ENCODE measurements at regions not wholly inside any gene's neighbourhood (a gene's known extent, or its start where the extent isn't known, plus 50 kb on each side); places are given as distances from the start of the nearest gene placed in this dataset.
"Not testable (repeated sequence)": the region's sequence is repeated elsewhere in the genome, so short reads cannot be mapped to it uniquely, and the experiment has no call there.

DNA sequence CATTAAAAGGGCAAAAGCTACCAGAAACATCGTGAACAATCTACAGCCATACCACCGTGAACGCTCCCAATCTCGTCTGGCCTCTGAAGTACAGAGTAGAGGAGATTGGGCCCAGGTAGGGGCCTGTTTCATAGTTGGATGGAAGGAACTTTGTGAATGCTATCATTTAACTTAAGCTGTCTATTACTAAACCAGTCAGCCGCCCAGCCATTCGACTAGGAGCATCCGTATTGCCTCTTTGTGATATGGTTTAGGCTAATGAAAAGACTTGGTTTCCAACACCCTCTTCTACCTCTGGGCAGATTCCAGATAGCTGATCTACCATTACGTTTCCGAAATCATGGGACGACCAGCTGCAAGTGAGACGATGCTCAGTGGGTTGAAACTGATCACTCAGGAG is 54.0 kb upstream of the TBL1X start:
- H3K9me1 ChIP-seq (ENCODE audit: insufficient read depth, low read length); H2AK9ac ChIP-seq (replicated peaks; ENCODE audit: low read depth, low read length, poor library complexity); H2BK15ac ChIP-seq (ENCODE audit: low read depth, low read length); H2BK20ac ChIP-seq (ENCODE audit: low read depth, low read length); H3K4me1 ChIP-seq (ENCODE audit: control insufficient read depth, insufficient read depth, low read length); H2AFZ ChIP-seq (replicated peaks; ENCODE audit: low read length, poor library complexity); H2BK120ac ChIP-seq (ENCODE audit: low read depth, low read length); in situ Hi-C loops (cut with MboI; ENCODE audit: low sequenced_read_pairs); intact Hi-C loops (cut with micrococcal nuclease); H4K5ac ChIP-seq (ENCODE audit: low read depth, low read length); H3K4ac ChIP-seq (ENCODE audit: low read depth, low read length); H3K14ac ChIP-seq (replicated peaks; ENCODE audit: low read depth, low read length); H3K56ac ChIP-seq (ENCODE audit: extremely low read depth, insufficient read depth, low read length); H4K8ac ChIP-seq (ENCODE audit: low read depth in 2 of 2, low read length in 2 of 2); BruUV-seq (replicated peaks); H3K27me3 ChIP-seq (ENCODE audit: control insufficient read depth, insufficient read depth, low read length); H3K4me2 ChIP-seq (ENCODE audit: low read depth, low read length); ATAC-seq (ENCODE audit: low read depth); H3K79me1 ChIP-seq (ENCODE audit: low read depth in 1 of 2, low read length in 2 of 2); H2AK5ac ChIP-seq (ENCODE audit: low read depth, low read length); H3K4me3 ChIP-seq (ENCODE audit: insufficient read depth, low read depth, low read length); H3K18ac ChIP-seq (ENCODE audit: low read depth, low read length); POLR2A ChIA-PET (ENCODE audit: unreplicated experiment); H4K20me1 ChIP-seq (ENCODE audit: insufficient read depth, low read length); dilution Hi-C loops (cut with HindIII; ENCODE audit: low sequenced_read_pairs, unreplicated experiment); CTCF ChIA-PET; DNase-seq; H3K9ac ChIP-seq (ENCODE audit: low read depth, low read length); H3K23ac ChIP-seq (ENCODE audit: low read depth, low read length); H4K91ac ChIP-seq (ENCODE audit: insufficient read depth, low read depth, low read length); H2BK5ac ChIP-seq (ENCODE audit: low read depth, low read length, poor library complexity, severe bottlenecking); H3K36me3 ChIP-seq (ENCODE audit: control insufficient read depth, insufficient read depth, low read length); H3K27ac ChIP-seq (ENCODE audit: insufficient read depth, low read length); H3K9me3 ChIP-seq (ENCODE audit: control insufficient read depth, insufficient read depth, low read length): not testable (repeated sequence)
- WGBS, 2 experiments (ENCODE audit: extremely low coverage in 2 of 2, insufficient read length in 1 of 2), result no CpG with 5 or more reads among the region's 11 CpGs

DNA sequence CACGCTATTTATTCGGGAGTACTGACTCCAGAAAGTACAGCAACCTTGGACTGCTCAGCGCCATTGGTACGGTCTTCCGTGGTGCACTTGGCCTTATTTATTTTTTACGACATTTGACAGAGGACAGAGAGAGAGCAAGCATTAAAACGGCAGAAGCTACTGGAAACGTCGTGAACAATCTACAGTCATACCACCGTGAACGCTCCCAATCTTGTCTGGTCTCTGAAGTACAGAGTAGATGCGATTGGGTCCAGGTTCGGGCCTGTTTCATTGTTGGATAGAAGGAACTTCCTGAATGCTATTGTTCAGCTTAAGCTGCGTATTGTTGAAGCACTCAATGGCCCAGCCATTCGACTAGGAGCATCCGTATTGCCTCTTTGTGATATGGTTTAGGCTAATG is 53.2 kb upstream of the TBL1X start:
- POLR2A ChIA-PET (ENCODE audit: unreplicated experiment); H4K20me1 ChIP-seq (ENCODE audit: insufficient read depth, low read length); H3K9me1 ChIP-seq (ENCODE audit: insufficient read depth, low read length); H3K9me3 ChIP-seq (ENCODE audit: control insufficient read depth, insufficient read depth, low read length); H4K5ac ChIP-seq (ENCODE audit: low read depth, low read length); H2AK9ac ChIP-seq (replicated peaks; ENCODE audit: low read depth, low read length, poor library complexity); H2AFZ ChIP-seq (replicated peaks; ENCODE audit: low read length, poor library complexity); H4K8ac ChIP-seq (ENCODE audit: low read depth in 2 of 2, low read length in 2 of 2); BruUV-seq (replicated peaks); dilution Hi-C loops (cut with HindIII; ENCODE audit: low sequenced_read_pairs, unreplicated experiment); H2BK20ac ChIP-seq (ENCODE audit: low read depth, low read length); H3K4me2 ChIP-seq (ENCODE audit: low read depth, low read length); H3K18ac ChIP-seq (ENCODE audit: low read depth, low read length); H3K9ac ChIP-seq (ENCODE audit: low read depth, low read length); in situ Hi-C loops (cut with MboI; ENCODE audit: low sequenced_read_pairs); H3K4me1 ChIP-seq (ENCODE audit: control insufficient read depth, insufficient read depth, low read length); intact Hi-C loops (cut with micrococcal nuclease); H3K36me3 ChIP-seq (ENCODE audit: control insufficient read depth, insufficient read depth, low read length); H3K14ac ChIP-seq (replicated peaks; ENCODE audit: low read depth, low read length); H3K27ac ChIP-seq (ENCODE audit: insufficient read depth, low read length); H3K23ac ChIP-seq (ENCODE audit: low read depth, low read length); H2BK120ac ChIP-seq (ENCODE audit: low read depth, low read length); H3K79me1 ChIP-seq (ENCODE audit: low read depth in 1 of 2, low read length in 2 of 2); CTCF ChIA-PET; H3K4ac ChIP-seq (ENCODE audit: low read depth, low read length); H4K91ac ChIP-seq (ENCODE audit: insufficient read depth, low read depth, low read length); H2AK5ac ChIP-seq (ENCODE audit: low read depth, low read length); H3K27me3 ChIP-seq (ENCODE audit: control insufficient read depth, insufficient read depth, low read length); H3K56ac ChIP-seq (ENCODE audit: extremely low read depth, insufficient read depth, low read length); H3K4me3 ChIP-seq (ENCODE audit: insufficient read depth, low read depth, low read length); H2BK5ac ChIP-seq (ENCODE audit: low read depth, low read length, poor library complexity, severe bottlenecking); ATAC-seq (ENCODE audit: low read depth); H2BK15ac ChIP-seq (ENCODE audit: low read depth, low read length): not testable (repeated sequence)
- 82% methylated on average over 11 of the region's 16 CpGs; no CpG with 5 or more reads in 1 of the 2 experiments for WGBS, 2 experiments (ENCODE audit: extremely low coverage in 2 of 2, insufficient read length in 1 of 2)
- DNase-seq, result peak; percentile 13

Measured in IMR-90 (cell line).